ENCODE measurements at regions not wholly inside any gene's neighbourhood (a gene's known extent, or its start where the extent isn't known, plus 50 kb on each side); places are given as distances from the start of the nearest gene placed in this dataset.

- H3K36me3 ChIP-seq (ENCODE audit: insufficient read depth, low read length): no peaks in the 10 kb centered on the region
- H3K79me2 ChIP-seq (ENCODE audit: insufficient read depth, low read length): no peaks in the 10 kb centered on the region
- no peak overlapping the region for H3K4me3 ChIP-seq (ENCODE audit: low read length, poor library complexity, severe bottlenecking)
- no peak for TF ChIP-seq EZH2phosphoT487 (IDR thresholded peaks at IDR 0.05; ENCODE audit: borderline replicate concordance)
- no peaks in the 10 kb centered on the region for H4K20me1 ChIP-seq (ENCODE audit: insufficient read depth, low read length, poor library complexity, severe bottlenecking)
- no peaks in the 10 kb centered on the region for H3K4me1 ChIP-seq (ENCODE audit: insufficient read depth, low read length, poor library complexity, severe bottlenecking)
- no peaks in the 10 kb centered on the region for H3K9me2 ChIP-seq (replicated peaks; ENCODE audit: low read depth, low read length)
- no peaks in the 10 kb centered on the region for H3F3A ChIP-seq (ENCODE audit: low read depth)
- H3K4me2 ChIP-seq (ENCODE audit: low read depth, low read length, poor library complexity, severe bottlenecking): no peak overlapping the region
- H2AFZ ChIP-seq (ENCODE audit: low read length): no peak overlapping the region
- H3K9ac ChIP-seq (ENCODE audit: low read depth, low read length, poor library complexity, severe bottlenecking): no peak overlapping the region
- H3K27me3 ChIP-seq (ENCODE audit: insufficient read depth, low read length, poor library complexity, severe bottlenecking): no peaks in the 10 kb centered on the region
- no peaks in the 10 kb centered on the region for H3K9me3 ChIP-seq (ENCODE audit: insufficient read depth, low read depth, low read length)
Measured at GRCh38 chr3:197421021-197421420, 122.6 kb upstream of the DLG1 start.

GRCh38 chr3:197420566-197420965 lies 122.2 kb upstream of the DLG1 start:
- Histone ChIP-seq H3K27me3 (ENCODE audit: insufficient read depth, low read length, poor library complexity, severe bottlenecking) (no peaks in the 10 kb centered on the region), H3K9me3 (ENCODE audit: insufficient read depth, low read depth, low read length) (no peaks in the 10 kb centered on the region), H2AFZ (ENCODE audit: low read length) (no peak overlapping the region), H3F3A (ENCODE audit: low read depth) (no peaks in the 10 kb centered on the region), H3K4me3 (ENCODE audit: low read length, poor library complexity, severe bottlenecking) (no peak overlapping the region), H3K9me2 (replicated peaks; ENCODE audit: low read depth, low read length) (no peaks in the 10 kb centered on the region), H4K20me1 (ENCODE audit: insufficient read depth, low read length, poor library complexity, severe bottlenecking) (no peaks in the 10 kb centered on the region), H3K36me3 (ENCODE audit: insufficient read depth, low read length) (no peaks in the 10 kb centered on the region), H3K4me1 (ENCODE audit: insufficient read depth, low read length, poor library complexity, severe bottlenecking) (no peaks in the 10 kb centered on the region), H3K4me2 (ENCODE audit: low read depth, low read length, poor library complexity, severe bottlenecking) (no peak overlapping the region), H3K9ac (ENCODE audit: low read depth, low read length, poor library complexity, severe bottlenecking) (no peak overlapping the region), H3K79me2 (ENCODE audit: insufficient read depth, low read length) (no peaks in the 10 kb centered on the region)
- TF ChIP-seq CTCF (conservative IDR thresholded peaks at IDR 0.05; ENCODE audit: low read length): no peak
- TF ChIP-seq EZH2phosphoT487 (IDR thresholded peaks at IDR 0.05; ENCODE audit: borderline replicate concordance): no peak

- H3K36me3 ChIP-seq (ENCODE audit: insufficient read depth, low read length): no peaks in the 10 kb centered on the region
- no peak overlapping the region for H3K4me2 ChIP-seq (ENCODE audit: low read depth, low read length, poor library complexity, severe bottlenecking)
- TF ChIP-seq CTCF (conservative IDR thresholded peaks at IDR 0.05; ENCODE audit: low read length) (no peak), EZH2phosphoT487 (IDR thresholded peaks at IDR 0.05; ENCODE audit: borderline replicate concordance) (no peak)
- H2AFZ ChIP-seq (ENCODE audit: low read length): no peak overlapping the region
- no peak overlapping the region for H3K9ac ChIP-seq (ENCODE audit: low read depth, low read length, poor library complexity, severe bottlenecking)
- H3K4me3 ChIP-seq (ENCODE audit: low read length, poor library complexity, severe bottlenecking): no peak overlapping the region
- H3F3A ChIP-seq (ENCODE audit: low read depth): no peaks in the 10 kb centered on the region
- H3K27me3 ChIP-seq (ENCODE audit: insufficient read depth, low read length, poor library complexity, severe bottlenecking): no peaks in the 10 kb centered on the region
- no peaks in the 10 kb centered on the region for H3K9me2 ChIP-seq (replicated peaks; ENCODE audit: low read depth, low read length)
- H3K4me1 ChIP-seq (ENCODE audit: insufficient read depth, low read length, poor library complexity, severe bottlenecking): no peaks in the 10 kb centered on the region
- no peaks in the 10 kb centered on the region for H4K20me1 ChIP-seq (ENCODE audit: insufficient read depth, low read length, poor library complexity, severe bottlenecking)
- no peaks in the 10 kb centered on the region for H3K9me3 ChIP-seq (ENCODE audit: insufficient read depth, low read depth, low read length)
- no peaks in the 10 kb centered on the region for H3K79me2 ChIP-seq (ENCODE audit: insufficient read depth, low read length)
Measured at GRCh38 chr3:197420115-197420514, 121.7 kb upstream of the DLG1 start.

- no peaks in the 10 kb centered on the region for H3K27me3 ChIP-seq (ENCODE audit: insufficient read depth, low read length, poor library complexity, severe bottlenecking)
- no peak overlapping the region for H3K4me2 ChIP-seq (ENCODE audit: low read depth, low read length, poor library complexity, severe bottlenecking)
- H3K9me2 ChIP-seq (replicated peaks; ENCODE audit: low read depth, low read length): no peaks in the 10 kb centered on the region
Measured at GRCh38 chr3:197419696-197420095, 121.3 kb upstream of the DLG1 start.

More at GRCh38 chr3:197419696-197420095, 121.3 kb upstream of the DLG1 start:
- H3F3A ChIP-seq (ENCODE audit: low read depth): no peaks in the 10 kb centered on the region
- no peaks in the 10 kb centered on the region for H3K79me2 ChIP-seq (ENCODE audit: insufficient read depth, low read length)
- no peak overlapping the region for H3K4me3 ChIP-seq (ENCODE audit: low read length, poor library complexity, severe bottlenecking)
- no peaks in the 10 kb centered on the region for H3K4me1 ChIP-seq (ENCODE audit: insufficient read depth, low read length, poor library complexity, severe bottlenecking)
- H3K9me3 ChIP-seq (ENCODE audit: insufficient read depth, low read depth, low read length): no peaks in the 10 kb centered on the region
- no peaks in the 10 kb centered on the region for H3K36me3 ChIP-seq (ENCODE audit: insufficient read depth, low read length)
- TF ChIP-seq CTCF (conservative IDR thresholded peaks at IDR 0.05; ENCODE audit: low read length) (no peak), EZH2phosphoT487 (IDR thresholded peaks at IDR 0.05; ENCODE audit: borderline replicate concordance) (no peak)
- no peak overlapping the region for H2AFZ ChIP-seq (ENCODE audit: low read length)
- no peak overlapping the region for H3K9ac ChIP-seq (ENCODE audit: low read depth, low read length, poor library complexity, severe bottlenecking)
- H4K20me1 ChIP-seq (ENCODE audit: insufficient read depth, low read length, poor library complexity, severe bottlenecking): no peaks in the 10 kb centered on the region

All from Loucy (cell line).